ENCODE measurements at regions not wholly inside any gene's neighbourhood (a gene's known extent, or its start where the extent isn't known, plus 50 kb on each side); places are given as distances from the start of the nearest gene placed in this dataset.

GRCh38 chr13:34862716-34863115 is 79.4 kb upstream of the NBEA start:
- DNase-seq (ENCODE audit: low read depth, low spot score): no peak
- H3K27ac ChIP-seq: no peak overlapping the region

GRCh38 chr13:34863360-34864135 is 78.5 kb upstream of the NBEA start:
- DNase-seq (ENCODE audit: low read depth, low spot score): peak; percentile 73
- H3K27ac ChIP-seq: peak overlapping the region; percentile 13

- DNase-seq (ENCODE audit: low read depth, low spot score): no peak
- no peak overlapping the region for H3K27ac ChIP-seq
Measured at GRCh38 chr13:34864671-34865070, 77.4 kb upstream of the NBEA start.

DNA sequence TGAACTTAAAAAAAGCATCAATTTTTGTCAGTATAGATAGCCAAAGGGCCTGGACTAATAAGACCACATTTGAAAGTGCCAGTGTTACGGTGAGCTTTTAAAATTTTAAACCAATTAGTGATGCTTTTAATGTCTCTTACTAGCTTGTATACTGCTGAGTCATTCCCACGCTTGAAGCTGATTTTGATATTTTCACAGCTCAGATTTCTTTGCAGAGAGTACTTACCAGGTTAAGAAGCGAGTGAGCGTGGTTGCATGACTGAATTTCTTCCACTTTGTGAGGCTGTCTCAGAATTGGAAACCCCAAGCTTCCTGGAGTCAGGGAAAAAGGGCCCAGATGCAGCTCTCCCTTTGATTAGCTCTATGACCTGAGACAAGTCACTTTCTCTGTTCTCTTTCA is 74.5 kb upstream of the NBEA start:
- H3K27ac ChIP-seq: no peak overlapping the region
- DNase-seq (ENCODE audit: low read depth, low spot score): no peak

DNA sequence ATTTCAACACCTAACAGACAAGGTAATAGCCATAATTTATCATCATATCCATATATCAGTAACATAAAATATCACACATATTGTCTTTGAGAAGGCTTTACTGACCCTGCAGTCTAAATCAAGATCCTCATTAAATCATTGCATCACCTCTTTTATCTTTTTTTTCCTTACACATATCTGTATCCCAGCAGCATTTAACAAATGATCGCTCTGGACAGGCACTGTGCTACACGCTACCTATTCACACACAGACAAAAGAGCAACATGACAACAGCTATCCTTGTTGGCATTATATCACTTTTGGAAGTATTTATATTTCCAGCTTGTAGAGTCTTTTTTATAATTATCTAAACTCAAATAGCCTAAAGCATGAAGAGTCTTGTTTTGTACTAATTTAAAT is 73.3 kb upstream of the NBEA start:
- no peak for DNase-seq (ENCODE audit: low read depth, low spot score)
- H3K27ac ChIP-seq: no peak overlapping the region

DNA sequence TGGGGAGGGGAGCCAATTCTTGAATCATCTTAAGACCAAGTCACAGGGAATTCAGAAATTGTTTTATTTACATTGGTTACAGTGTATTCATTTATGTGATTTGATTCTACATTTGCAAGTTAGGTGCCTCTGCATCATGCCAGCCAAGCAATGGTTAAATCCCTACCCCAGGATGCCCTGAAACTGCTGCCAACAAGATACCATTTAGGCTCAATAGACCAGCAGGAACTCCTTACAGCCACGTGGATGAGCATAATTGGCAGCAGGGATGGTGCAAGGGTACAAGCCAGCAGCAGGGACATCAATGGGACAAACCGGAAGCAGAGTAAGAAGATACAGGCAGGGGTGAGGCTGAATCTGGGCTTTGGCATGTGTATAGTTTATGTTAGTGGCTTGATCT is 72.4 kb upstream of the NBEA start:
- no peak for DNase-seq (ENCODE audit: low read depth, low spot score)

DNA sequence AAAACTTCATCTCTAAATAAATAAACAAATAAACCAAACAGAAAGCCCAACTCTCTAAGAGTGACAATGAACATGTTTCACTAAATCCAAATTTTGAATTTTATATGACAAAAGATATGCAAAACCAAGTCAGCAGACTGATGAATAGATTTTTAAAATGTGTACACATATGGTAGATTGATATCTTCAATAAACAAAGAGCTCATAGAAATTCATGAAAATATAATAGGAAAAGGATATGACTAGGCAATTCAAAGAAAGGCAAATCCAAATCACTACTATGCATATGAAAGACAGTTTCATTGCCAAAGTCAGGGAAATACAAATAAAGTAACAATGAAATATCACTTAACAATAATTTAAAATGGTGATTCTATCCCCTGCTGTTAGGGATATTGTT is 63.7 kb upstream of the NBEA start:
- no peak for DNase-seq (ENCODE audit: low read depth, low spot score)
- H3K27ac ChIP-seq: no peak overlapping the region

More for the DNA sequence above, 72.4 kb upstream of the NBEA start:
- no peak overlapping the region for H3K27ac ChIP-seq

GRCh38 chr13:34879851-34880250 is 62.2 kb upstream of the NBEA start:
- H3K27ac ChIP-seq: no peak overlapping the region
- DNase-seq (ENCODE audit: low read depth, low spot score): no peak

- no peak for DNase-seq (ENCODE audit: low read depth, low spot score)
- no peak overlapping the region for H3K27ac ChIP-seq
Measured at GRCh38 chr13:34881494-34881893, 60.6 kb upstream of the NBEA start.

DNA sequence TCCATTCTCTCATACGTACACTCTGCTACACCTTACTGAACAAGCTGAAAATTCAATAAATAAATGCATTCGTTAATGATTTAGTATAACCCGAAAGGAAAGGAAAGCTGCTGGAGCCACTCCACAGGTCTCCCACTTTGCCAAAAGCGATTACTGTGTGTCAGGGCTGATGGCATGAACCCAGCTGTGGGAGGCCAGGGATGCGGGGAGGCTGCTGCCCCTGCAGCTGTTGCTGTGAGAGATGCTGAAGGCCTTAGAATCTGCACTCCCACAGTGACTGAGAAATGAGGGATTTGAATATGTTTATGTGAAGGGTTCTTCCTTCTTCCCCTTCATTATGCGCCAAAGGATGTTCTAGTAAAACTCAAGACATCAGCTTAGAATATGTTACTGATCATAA is 58.7 kb upstream of the NBEA start:
- DNase-seq (ENCODE audit: low read depth, low spot score): no peak
- no peak overlapping the region for H3K27ac ChIP-seq

DNA sequence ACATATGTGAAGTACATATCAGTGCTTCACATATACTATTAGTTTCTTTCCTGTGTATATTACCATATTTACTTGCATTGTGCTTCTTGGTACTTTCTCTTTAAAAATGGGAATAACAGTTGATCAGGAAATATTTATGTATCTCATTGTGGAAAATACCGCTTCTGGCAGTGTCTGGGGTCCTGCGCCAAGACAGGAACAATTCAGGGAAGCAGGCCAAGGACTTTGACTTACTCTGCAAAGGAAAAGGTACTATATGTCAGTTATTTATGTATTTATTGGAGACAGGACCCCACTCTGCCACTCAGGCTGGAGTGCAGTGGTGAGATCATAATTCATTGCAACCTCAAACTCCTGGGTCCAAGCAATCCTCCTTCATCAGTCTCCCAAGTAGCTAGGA is 57.7 kb upstream of the NBEA start:
- no peak overlapping the region for H3K27ac ChIP-seq
- DNase-seq (ENCODE audit: low read depth, low spot score): no peak

DNA sequence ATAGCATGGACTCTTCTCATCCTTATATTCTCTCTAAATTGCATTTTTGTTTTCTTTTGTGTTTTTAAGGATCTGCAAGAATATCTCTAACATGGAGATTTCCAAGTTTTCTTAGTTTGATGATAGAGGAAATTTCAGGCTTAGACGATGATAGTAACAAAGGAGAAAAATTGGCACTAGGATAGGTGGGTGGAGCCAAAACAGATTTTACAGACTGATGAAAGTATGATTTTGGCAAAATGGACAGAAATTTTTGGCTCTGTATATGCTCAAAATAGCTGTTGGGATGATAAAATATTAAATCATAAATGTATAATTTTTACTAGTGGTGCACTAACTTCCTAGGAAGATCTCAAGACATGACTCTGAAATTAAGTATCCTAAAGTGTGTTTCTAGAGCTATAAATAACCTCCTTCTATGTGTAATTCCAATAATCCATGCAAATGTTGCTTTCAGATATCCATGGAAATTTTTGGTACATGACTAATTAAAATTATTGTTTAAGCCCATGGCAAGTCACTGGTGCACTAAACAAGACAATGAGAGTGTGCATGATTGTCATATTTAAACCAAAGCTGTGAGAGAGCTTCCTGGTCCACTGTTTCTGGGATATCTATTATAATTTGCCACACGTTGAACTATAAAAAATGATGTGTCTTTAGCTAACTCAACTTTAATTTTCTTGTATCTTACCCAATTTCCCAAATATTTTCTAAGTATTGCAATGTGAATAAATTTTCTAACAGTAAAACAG is 55.8 kb upstream of the NBEA start:
- DNase-seq (ENCODE audit: low read depth, low spot score): no peak
- H3K27ac ChIP-seq: no peak overlapping the region

DNA sequence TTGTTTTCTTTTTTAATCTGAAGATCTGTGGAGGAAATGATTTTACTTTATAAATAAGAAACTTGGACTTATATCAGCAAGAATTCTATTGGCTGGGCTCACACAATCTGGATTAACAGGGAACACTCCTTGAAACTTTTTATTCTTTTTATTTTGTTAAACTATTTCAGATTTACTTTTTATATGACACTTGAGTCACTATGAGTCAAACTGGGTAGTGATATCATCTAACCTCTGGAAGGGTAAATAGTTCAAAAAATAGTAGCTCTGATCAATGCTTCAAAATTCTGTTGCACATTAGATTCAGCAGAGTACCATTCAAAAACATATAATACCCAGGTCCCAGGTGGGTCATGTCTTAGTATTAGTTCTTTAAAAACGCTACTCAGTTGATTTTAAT is 55.1 kb upstream of the NBEA start:
- H3K27ac ChIP-seq: no peak overlapping the region
- no peak for DNase-seq (ENCODE audit: low read depth, low spot score)

All from epithelial cell of prostate (primary cell).